ENCODE measurements at regions not wholly inside any gene's neighbourhood (a gene's known extent, or its start where the extent isn't known, plus 50 kb on each side); places are given as distances from the start of the nearest gene placed in this dataset.
"Not testable (repeated sequence)": the region's sequence is repeated elsewhere in the genome, so short reads cannot be mapped to it uniquely, and the experiment has no call there.

DNA sequence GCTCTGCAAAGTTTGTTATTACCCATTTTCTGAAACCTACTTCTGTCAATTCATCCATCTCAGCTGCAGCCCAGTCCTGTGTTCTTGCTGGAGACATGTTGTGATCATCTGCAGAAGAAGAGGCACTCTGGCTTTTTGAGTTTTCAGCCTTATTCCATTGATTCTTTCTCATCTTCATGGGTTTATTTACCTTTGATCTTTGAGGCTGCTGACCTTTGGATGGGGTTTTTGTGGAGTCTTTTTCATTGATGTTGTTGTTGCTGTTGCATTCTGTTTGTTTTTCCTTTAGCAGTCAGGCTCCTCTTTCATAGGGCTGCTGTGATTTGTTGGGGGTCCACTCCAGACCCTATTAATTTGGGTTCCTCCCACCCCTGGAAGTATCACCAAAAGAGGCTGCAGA, 164.3 kb downstream of the FCRL5 start:
- H3K9me3 Mint-ChIP-seq = no peaks in the 10 kb centered on the region
- DNase-seq (ENCODE audit: low spot score in 2 of 2) (no peak), ATAC-seq (no peak)
- H3K36me3 Mint-ChIP-seq = no peaks in the 10 kb centered on the region
- H3K27ac Mint-ChIP-seq = no peak overlapping the region

DNA sequence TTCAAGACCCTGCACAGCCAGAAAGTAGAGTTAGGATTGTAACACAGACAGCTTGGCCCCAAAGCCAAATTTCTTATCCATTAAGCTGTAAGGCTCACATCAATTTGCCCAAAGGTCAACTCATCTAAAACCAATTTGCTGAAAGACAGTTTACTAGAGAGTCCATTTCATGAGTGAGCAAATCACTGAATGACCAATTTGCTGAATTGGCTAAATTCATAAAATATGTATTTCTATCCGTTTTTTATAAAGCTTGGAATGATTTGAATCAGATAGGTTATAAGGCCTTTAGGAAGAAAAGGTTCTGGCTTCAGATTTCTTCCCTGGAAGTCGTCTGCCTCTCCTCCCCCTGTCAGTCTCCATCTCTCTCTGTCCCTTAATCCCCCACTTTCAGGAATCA, 168.1 kb downstream of the FCRL5 start:
- H3K9me3 Mint-ChIP-seq = no peaks in the 10 kb centered on the region
- DNase-seq (ENCODE audit: low spot score in 2 of 2) (no peak), ATAC-seq (no peak)
- no peak overlapping the region for H3K27ac Mint-ChIP-seq
- H3K36me3 Mint-ChIP-seq = no peaks in the 10 kb centered on the region

DNA sequence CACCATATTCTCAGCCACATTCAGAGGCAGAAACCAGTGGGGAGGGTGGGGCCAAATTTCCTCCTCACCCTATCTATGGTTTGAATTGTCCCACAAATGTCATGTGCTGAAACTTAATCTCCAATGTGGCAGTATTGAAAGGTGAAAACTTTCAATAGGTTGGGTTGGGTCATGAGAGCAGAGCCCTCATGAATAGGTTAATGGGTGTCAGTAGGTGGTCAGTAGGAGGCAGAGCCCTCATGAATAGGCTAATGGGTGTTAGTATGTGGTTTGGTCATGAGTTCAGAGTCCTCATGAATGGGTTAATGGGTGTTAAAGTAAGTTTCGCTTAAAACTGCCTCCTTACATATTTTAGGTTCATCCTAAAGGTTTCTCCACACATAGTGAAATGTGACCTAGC, 170.0 kb downstream of the FCRL5 start:
- no peaks in the 10 kb centered on the region for H3K36me3 Mint-ChIP-seq
- no peak for ATAC-seq
- no peaks in the 10 kb centered on the region for H3K9me3 Mint-ChIP-seq
- DNase-seq (ENCODE audit: low spot score in 2 of 2) = no peak
- H3K27ac Mint-ChIP-seq = no peak overlapping the region

DNA sequence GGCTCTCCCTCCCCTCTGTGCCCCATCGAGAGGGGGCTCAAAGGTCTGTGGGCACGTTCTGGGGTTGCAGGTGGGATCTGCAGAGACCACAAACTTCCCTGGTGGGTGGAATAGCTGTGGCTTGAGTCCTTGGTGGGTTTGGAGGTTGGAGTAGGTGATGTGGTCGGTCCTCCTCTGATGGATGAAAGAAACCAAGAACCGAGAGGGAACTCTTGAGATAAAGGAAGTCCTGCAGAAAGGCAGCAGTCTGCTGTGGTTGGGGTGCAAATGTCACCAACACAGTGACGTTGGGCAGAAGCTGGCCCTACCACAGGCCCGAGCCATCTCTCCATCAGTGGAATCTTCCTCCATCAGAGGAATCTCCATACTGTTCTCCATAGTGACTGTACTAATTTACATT, 171.8 kb downstream of the FCRL5 start:
- no peak for ATAC-seq
- peak overlapping the region in 1 of 2 donors; percentile 27 for H3K27ac Mint-ChIP-seq
- no peaks in the 10 kb centered on the region for H3K9me3 Mint-ChIP-seq
- no peak for DNase-seq (ENCODE audit: low spot score in 2 of 2)
- no peaks in the 10 kb centered on the region for H3K36me3 Mint-ChIP-seq

DNA sequence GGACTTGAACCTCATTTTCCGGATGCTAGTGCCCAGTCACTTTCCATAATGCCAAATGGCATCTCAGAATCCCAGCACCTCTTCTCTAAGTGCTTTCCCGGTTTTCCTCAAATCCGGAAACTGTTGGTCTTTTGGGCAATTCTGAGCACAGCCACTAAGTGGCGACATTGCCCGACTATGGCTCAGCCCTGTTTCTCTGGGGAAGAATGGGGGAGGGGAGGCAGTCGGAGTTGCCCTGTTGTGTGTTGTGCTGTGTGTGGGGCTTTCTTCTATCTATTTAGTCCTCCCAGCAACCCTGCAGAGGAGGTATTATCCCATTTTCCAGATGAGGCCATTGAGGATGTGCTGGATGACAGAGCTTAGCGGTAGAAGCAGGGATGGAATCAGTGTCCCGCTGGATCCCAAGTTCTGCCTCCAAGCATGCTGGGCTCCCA, 175.0 kb downstream of the FCRL5 start:
- not testable (repeated sequence) for H3K27ac Mint-ChIP-seq, H3K36me3 Mint-ChIP-seq, H3K9me3 Mint-ChIP-seq
- ATAC-seq (peak in 1 of 2 donors; percentile 48), DNase-seq (ENCODE audit: low spot score in 2 of 2) (peak in 1 of 2 donors; percentile 35)

DNA sequence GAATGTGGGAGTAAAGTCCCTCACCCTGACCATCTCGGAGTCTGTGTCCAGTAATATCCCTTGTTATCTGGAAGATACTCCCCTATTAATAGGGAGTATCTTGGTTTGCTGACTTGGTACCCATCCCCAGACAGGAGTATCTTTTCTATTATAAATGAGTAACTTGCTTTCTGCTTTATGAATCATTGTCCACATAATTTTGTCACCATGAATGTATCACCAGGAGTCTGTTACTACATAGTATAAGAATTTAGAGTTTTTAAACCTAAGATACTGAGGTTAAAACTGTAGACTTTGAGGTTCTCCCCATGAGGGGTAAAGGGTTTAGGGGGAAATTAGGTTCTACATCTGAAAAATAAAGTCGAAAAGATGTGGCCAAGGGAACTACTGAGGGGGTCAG, 175.6 kb downstream of the FCRL5 start:
- Mint-ChIP-seq H3K9me3 (no peaks in the 10 kb centered on the region), H3K36me3 (no peaks in the 10 kb centered on the region), H3K27ac (no peak overlapping the region)
- ATAC-seq = no peak
- DNase-seq (ENCODE audit: low spot score in 2 of 2) = no peak

DNA sequence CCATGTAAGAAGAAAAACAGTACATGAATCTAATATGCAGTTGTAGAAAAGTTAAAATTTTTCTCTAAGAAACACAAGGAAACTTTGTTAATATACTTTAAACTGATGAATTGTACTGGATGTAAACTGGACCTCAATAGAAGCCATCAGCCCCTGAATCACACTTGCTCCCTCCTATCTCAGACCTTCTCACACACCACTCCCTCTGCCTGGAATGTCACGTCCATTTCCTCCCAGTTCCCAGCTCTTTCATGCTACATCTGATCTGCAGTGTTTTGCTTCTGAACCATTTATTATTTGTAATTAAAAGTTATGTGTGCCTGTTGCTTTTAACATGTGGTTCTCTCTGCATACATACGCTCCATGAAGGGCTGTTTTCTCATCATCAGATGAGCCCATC, 180.0 kb downstream of the FCRL5 start:
- DNase-seq (ENCODE audit: low spot score in 2 of 2); ATAC-seq; H3K36me3 Mint-ChIP-seq; H3K27ac Mint-ChIP-seq; H3K9me3 Mint-ChIP-seq: not testable (repeated sequence)

DNA sequence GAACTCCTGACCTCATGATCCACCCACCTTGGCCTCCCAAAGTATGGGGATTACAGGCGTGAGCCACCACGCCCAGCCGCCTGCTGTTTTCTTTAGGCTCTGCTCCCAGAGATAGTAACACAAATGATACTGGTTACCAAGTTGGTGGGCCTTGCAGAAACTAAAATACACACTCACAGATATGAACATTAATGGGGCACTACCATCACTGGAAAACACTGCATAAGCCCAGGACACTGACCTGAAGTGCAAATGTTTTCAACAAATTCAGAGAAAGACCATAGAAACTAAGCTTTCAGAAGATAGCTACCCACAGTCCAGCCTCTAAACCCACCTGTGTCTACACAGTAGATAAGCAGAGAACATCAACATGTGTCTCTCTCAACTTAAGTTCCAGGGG, 180.5 kb downstream of the FCRL5 start:
- ATAC-seq = no peak
- DNase-seq (ENCODE audit: low spot score in 2 of 2) = no peak
- Mint-ChIP-seq H3K9me3 (no peaks in the 10 kb centered on the region), H3K27ac (no peak overlapping the region), H3K36me3 (no peaks in the 10 kb centered on the region)

DNA sequence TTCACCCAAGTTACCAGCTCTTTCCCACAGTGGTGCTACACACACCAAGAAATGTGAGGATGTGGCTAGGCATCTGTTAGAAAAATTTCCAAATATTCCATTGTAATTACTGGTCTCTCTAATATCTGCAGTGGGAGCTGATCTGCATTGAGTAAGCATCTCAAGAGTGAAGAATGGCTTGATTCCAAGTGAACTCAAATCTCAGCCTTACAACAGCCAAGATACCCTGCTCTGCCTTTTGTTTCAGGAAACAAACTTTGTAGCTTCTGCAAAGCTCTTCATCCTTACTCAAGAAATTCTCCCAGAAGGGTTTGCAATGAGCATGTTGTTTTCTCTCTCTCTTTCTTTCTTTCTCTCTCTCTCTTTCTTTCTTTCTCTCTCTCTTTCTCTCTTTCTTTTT, 181.1 kb downstream of the FCRL5 start:
- DNase-seq (ENCODE audit: low spot score in 2 of 2) (no peak), ATAC-seq (no peak)
- H3K9me3 Mint-ChIP-seq = no peaks in the 10 kb centered on the region
- H3K27ac Mint-ChIP-seq = no peak overlapping the region
- H3K36me3 Mint-ChIP-seq = no peaks in the 10 kb centered on the region

DNA sequence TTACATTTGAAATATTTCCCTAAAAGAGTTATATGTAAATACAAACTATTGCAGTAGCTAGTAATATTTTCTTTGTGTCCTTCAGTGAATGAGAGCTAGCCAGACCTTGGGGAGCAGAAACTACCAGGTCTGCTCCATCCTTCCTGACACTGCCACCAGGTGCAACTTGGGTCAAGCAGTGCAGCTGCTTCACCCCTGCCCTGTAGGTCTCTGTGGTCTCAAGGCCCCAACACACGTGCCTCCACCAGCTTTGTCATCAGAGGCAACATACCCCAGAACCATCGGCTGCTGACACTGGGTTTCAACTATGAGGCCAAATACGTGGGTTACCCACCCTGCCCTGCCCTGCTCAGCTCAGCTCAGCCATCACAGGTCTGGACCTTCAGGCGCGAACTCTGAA, 181.6 kb downstream of the FCRL5 start:
- H3K9me3 Mint-ChIP-seq = no peaks in the 10 kb centered on the region
- H3K36me3 Mint-ChIP-seq = no peaks in the 10 kb centered on the region
- no peak overlapping the region for H3K27ac Mint-ChIP-seq
- ATAC-seq (no peak), DNase-seq (ENCODE audit: low spot score in 2 of 2) (no peak)

DNA sequence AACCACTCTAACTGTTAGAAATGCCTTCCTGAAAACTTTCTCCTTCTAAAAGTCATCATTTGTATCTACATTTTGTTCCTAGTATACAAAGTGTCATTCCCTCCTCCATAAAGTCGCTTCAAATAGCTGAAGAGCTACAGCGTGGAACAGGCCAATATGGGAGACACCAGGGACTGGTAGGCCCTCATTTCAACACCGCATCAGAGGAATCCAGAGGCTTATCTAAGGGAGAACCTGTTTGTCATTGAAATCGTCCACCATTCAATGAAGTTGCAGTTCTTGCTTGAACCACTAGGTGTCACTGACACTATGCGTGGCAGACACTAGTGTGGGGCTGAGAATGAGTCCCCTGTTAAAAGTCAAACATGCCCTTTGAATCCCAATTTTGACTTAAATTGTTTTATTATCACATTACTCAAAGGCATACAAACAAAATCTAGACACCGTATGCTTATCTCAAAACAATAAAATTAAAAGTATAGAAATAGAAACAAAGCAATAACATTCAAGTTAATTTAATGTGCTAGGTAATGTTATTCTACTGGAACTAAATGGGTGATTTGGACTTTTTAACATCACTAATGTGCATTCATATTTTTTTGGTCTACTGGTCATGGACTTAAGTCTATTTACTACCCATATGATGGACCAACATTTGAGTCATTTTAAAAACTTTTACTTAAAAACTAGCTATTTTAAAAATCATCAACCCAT, 182.3 kb downstream of the FCRL5 start:
- Mint-ChIP-seq H3K9me3 (no peaks in the 10 kb centered on the region), H3K36me3 (no peaks in the 10 kb centered on the region), H3K27ac (no peak overlapping the region)
- peak; percentile 54 to 63 for ATAC-seq
- DNase-seq (ENCODE audit: low spot score in 2 of 2) = peak in 1 of 2 donors; percentile 52

DNA sequence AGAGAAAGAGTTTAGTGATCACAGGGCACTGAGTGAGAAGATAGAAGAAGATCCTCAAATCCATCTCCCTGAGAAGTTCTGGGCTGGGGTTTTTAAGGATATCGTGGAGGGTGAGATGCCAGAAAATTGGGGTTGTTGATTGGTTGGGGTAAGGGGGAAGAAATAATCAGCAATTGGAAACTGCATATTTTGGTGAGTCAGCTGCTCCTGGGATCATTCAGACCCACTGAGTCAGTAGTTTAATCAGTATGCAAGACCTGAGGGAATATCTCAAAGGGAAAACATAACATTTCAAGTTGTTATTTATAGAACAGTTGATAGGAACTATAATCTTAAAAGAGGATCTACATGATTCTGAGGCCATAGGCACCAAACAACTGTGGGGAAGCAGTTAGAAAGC, 183.4 kb downstream of the FCRL5 start:
- not testable (repeated sequence) for H3K36me3 Mint-ChIP-seq; ATAC-seq; H3K27ac Mint-ChIP-seq; H3K9me3 Mint-ChIP-seq; DNase-seq (ENCODE audit: low spot score in 2 of 2)

DNA sequence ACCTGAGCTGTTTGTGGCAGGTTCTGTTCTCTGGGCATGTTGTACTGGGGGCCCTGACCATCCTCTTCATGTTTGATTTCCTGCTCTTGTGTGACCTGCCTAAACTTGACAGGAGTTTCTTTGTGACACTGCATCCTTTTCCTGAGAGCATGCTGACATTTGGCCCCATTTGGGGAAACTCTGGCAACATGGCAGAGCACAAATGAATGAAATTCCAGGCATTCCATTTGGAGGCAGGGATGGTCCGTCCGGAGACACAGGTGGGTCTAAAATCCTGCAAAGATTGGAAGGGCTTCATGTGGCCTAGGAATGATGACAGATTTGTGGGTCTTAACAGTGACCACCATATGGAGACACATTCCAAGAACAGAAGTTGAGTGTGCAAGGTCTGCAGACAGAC, 184.0 kb downstream of the FCRL5 start:
- DNase-seq (ENCODE audit: low spot score in 2 of 2) (no peak), ATAC-seq (no peak)
- Mint-ChIP-seq H3K9me3 (no peaks in the 10 kb centered on the region), H3K27ac (no peak overlapping the region), H3K36me3 (no peaks in the 10 kb centered on the region)

DNA sequence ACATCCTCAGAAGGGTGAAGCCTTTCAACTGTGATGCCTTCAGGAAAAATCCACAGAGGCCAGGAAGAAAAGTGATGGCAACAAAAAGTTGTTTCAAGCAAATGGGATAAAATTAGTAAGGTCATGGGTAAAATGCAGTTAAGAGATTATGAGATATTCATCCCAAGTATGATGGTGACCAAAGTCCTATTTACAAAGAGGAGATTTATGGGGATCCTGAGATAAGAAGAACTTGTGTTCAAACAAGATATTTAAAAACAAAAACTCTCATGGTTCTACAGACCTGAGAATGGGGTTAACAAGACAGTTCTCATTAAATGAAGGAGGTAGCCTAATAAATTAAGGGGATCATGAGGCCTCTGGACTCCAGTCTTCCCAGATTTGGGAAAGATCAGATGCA, 184.4 kb downstream of the FCRL5 start:
- DNase-seq (ENCODE audit: low spot score in 2 of 2) (no peak), ATAC-seq (no peak)
- Mint-ChIP-seq H3K9me3 (no peaks in the 10 kb centered on the region), H3K36me3 (no peaks in the 10 kb centered on the region), H3K27ac (no peak overlapping the region)

DNA sequence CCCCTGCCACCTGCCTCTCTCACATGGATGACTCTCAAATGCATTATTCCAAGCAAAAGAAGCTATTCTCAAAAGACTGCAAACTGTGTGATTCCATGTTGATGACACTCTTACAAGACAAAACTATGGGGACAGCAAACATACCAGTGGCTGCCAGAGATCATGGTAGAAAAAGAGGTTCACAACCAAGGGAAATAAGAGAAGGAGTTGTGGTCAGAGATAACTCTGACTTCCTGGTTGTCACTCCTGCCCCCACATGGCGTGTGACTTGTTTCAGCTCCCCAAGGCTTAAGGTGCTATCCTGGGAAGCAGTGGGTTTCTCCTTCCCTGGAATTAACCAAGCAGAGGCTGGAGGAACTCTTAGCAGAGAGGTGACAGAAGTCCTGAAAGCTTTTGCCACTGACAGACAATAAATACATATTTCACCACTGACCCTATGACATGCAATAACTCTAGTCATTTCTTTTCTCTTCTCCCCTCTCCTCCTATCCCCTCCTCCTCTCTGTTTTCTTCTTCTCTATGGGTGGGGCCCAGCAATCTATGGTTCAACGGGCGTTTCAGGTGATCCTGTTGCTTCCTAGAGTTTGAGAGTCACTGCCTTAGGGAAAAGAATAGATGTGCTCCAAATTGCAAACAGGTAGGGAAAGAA, 185.1 kb downstream of the FCRL5 start:
- no peaks in the 10 kb centered on the region for H3K9me3 Mint-ChIP-seq
- DNase-seq (ENCODE audit: low spot score in 2 of 2) = no peak
- no peak overlapping the region for H3K27ac Mint-ChIP-seq
- ATAC-seq = no peak
- no peaks in the 10 kb centered on the region for H3K36me3 Mint-ChIP-seq

DNA sequence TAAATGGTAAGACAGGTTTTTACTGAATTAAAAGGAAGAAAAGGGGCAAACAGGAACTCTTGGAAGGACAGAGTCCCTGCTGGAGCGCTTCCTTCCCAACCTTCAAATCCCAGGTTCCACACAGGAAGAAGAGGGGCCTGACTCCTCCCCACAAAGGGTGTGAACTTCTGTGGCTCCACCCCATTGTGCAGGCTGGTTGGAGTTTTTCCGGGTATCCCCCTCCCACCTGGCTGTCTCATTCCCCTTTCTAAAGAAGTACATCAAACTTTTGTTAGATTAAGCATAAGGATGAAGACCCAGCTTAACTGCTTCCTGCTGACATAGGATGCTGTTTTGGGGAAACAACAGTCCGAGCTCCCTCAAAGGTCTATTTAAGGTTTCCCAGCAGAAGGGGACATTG, 187.7 kb downstream of the FCRL5 start:
- Mint-ChIP-seq H3K36me3 (no peaks in the 10 kb centered on the region), H3K27ac (no peak overlapping the region), H3K9me3 (no peaks in the 10 kb centered on the region)
- no peak for DNase-seq (ENCODE audit: low spot score in 2 of 2)
- ATAC-seq = no peak

DNA sequence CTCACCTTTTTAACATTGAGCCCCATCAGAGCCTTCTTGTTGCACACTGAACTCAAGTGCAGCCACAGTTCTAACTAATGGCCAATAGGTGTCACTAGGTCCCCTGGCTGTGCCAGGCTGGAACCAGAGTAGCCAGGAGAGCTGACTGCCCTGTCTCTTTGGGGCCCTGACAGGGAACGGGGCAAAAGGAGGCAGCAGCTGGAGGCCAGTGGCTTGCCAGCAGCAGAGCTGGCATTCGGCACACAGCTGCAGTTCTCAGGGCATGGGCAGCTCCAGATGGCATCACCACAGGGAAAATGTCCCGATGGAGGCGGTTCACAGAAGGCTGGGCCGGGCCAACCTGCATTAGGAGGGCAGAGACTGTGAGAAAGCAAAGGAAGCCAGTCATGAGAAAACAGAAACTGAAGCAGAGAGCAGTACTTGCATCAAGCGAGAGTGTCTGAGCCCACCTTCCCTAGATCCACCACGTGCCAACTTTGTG, 188.6 kb downstream of the FCRL5 start:
- DNase-seq (ENCODE audit: low spot score in 2 of 2) (no peak), ATAC-seq (no peak)
- no peak overlapping the region for H3K27ac Mint-ChIP-seq
- H3K36me3 Mint-ChIP-seq = no peaks in the 10 kb centered on the region
- no peaks in the 10 kb centered on the region for H3K9me3 Mint-ChIP-seq

DNA sequence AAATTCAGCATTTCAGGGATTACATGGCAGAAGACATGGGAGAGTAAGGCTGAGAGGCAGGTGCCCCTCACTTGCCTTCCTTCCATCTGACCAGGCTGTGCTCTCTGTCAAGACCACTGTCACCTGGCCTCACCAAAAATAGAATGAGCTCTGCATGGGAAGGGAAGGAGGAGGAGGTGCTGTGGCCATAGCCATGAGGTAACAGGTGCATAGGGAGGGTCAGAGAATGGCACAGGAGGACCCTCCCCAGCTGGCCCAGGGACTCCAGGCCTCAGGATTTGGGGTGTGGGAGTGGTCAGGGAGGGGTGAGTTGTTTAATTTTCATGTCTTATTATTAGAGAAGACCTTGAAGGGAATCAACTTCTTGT, 192.3 kb downstream of the FCRL5 start:
- no peak for ATAC-seq

More for the DNA sequence above, 192.3 kb downstream of the FCRL5 start:
- no peak overlapping the region for H3K27ac Mint-ChIP-seq
- DNase-seq (ENCODE audit: low spot score in 2 of 2) = no peak
- no peaks in the 10 kb centered on the region for H3K36me3 Mint-ChIP-seq
- H3K9me3 Mint-ChIP-seq = no peaks in the 10 kb centered on the region
